ENCODE measurements at regions not wholly inside any gene's neighbourhood (a gene's known extent, or its start where the extent isn't known, plus 50 kb on each side); places are given as distances from the start of the nearest gene placed in this dataset.

GRCh38 chr11:97290464-97291041, 900.7 kb downstream of the JRKL start:
- H3K27ac ChIP-seq (ENCODE audit: low read depth in 1 of 2, low read length in 2 of 2), result no peak overlapping the region
- 49% methylated on average over 3 of the region's 3 CpGs for WGBS

DNA sequence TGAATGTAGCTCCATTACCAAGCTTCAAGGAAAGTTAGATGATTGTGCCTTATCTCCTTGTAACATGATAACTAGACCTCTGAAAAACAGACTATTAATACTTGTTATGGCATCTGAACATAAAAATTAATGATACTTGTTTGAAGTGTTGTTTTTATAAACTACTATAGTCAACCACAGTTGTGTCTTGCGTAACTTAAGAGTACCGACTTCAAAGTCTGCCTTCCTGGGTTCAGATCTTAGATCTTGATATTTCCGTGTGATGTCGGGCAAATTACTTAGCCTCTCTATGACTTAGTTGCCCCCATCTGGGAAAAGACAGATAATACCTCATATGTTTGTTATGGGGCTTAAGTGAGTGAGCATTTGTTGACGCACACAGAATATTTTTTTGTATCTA, 906.5 kb downstream of the JRKL start:
- Histone ChIP-seq H3K27me3 (ENCODE audit: control insufficient read depth in 4 of 4, insufficient read depth in 4 of 4, low read length in 3 of 4) (no peaks in the 10 kb centered on the region), H3K4me1 (ENCODE audit: control insufficient read depth in 4 of 4, insufficient read depth in 4 of 4, low read length in 3 of 4) (no peaks in the 10 kb centered on the region), H3K9me3 (ENCODE audit: control insufficient read depth in 4 of 4, low read length in 3 of 4) (no peaks in the 10 kb centered on the region), H3K4me3 (ENCODE audit: low read depth in 1 of 3, low read length in 3 of 3) (no peak overlapping the region), H3K36me3 (ENCODE audit: control insufficient read depth in 4 of 4, insufficient read depth in 3 of 4, low read depth in 1 of 4, low read length in 3 of 4) (no peaks in the 10 kb centered on the region), H3K9ac (ENCODE audit: low read depth in 1 of 2, low read length in 2 of 2) (no peak overlapping the region), H3K27ac (ENCODE audit: low read depth in 1 of 2, low read length in 2 of 2) (no peak overlapping the region)
- TF ChIP-seq YY1 (IDR thresholded peaks at IDR 0.05) (no peak), RAD21 (IDR thresholded peaks at IDR 0.05) (no peak), TAF1 (conservative IDR thresholded peaks at IDR 0.05) (no peak), NR2F2 (IDR thresholded peaks at IDR 0.05) (no peak), HNF4A (conservative IDR thresholded peaks at IDR 0.05) (no peak), JUND (IDR thresholded peaks at IDR 0.05) (no peak), SP1 (IDR thresholded peaks at IDR 0.05) (no peak), FOXA2 (IDR thresholded peaks at IDR 0.05) (no peak)
- TF ChIP-seq, protein P1, sequence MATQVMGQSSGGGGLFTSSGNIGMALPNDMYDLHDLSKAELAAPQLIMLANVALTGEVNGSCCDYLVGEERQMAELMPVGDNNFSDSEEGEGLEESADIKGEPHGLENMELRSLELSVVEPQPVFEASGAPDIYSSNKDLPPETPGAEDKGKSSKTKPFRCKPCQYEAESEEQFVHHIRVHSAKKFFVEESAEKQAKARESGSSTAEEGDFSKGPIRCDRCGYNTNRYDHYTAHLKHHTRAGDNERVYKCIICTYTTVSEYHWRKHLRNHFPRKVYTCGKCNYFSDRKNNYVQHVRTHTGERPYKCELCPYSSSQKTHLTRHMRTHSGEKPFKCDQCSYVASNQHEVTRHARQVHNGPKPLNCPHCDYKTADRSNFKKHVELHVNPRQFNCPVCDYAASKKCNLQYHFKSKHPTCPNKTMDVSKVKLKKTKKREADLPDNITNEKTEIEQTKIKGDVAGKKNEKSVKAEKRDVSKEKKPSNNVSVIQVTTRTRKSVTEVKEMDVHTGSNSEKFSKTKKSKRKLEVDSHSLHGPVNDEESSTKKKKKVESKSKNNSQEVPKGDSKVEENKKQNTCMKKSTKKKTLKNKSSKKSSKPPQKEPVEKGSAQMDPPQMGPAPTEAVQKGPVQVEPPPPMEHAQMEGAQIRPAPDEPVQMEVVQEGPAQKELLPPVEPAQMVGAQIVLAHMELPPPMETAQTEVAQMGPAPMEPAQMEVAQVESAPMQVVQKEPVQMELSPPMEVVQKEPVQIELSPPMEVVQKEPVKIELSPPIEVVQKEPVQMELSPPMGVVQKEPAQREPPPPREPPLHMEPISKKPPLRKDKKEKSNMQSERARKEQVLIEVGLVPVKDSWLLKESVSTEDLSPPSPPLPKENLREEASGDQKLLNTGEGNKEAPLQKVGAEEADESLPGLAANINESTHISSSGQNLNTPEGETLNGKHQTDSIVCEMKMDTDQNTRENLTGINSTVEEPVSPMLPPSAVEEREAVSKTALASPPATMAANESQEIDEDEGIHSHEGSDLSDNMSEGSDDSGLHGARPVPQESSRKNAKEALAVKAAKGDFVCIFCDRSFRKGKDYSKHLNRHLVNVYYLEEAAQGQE (IDR thresholded peaks at IDR 0.05), result no peak
- 75% methylated on average over 5 of the region's 5 CpGs for WGBS
- DNase-seq (ENCODE audit: low spot score), result no peak

More at GRCh38 chr11:97290464-97291041, 900.7 kb downstream of the JRKL start:
- Histone ChIP-seq H3K4me1 (ENCODE audit: control insufficient read depth in 4 of 4, insufficient read depth in 4 of 4, low read length in 3 of 4) (no peaks in the 10 kb centered on the region), H3K9ac (ENCODE audit: low read depth in 1 of 2, low read length in 2 of 2) (no peak overlapping the region), H3K4me3 (ENCODE audit: low read depth in 1 of 3, low read length in 3 of 3) (no peak overlapping the region), H3K27me3 (ENCODE audit: control insufficient read depth in 4 of 4, insufficient read depth in 4 of 4, low read length in 3 of 4) (no peaks in the 10 kb centered on the region), H3K36me3 (ENCODE audit: control insufficient read depth in 4 of 4, insufficient read depth in 3 of 4, low read depth in 1 of 4, low read length in 3 of 4) (no peaks in the 10 kb centered on the region), H3K9me3 (ENCODE audit: control insufficient read depth in 4 of 4, low read length in 3 of 4) (no peaks in the 10 kb centered on the region)
- TF ChIP-seq FOXA2 (IDR thresholded peaks at IDR 0.05) (no peak), GABPA (IDR thresholded peaks at IDR 0.05 in 1 of 2, conservative IDR thresholded peaks at IDR 0.05 in 1 of 2) (no peak), TAF1 (conservative IDR thresholded peaks at IDR 0.05) (no peak), RXRA (IDR thresholded peaks at IDR 0.05) (no peak), SP1 (IDR thresholded peaks at IDR 0.05) (no peak), NR2F2 (IDR thresholded peaks at IDR 0.05) (no peak), EGR1 (IDR thresholded peaks at IDR 0.05; ENCODE audit: low read depth in 2 of 2) (no peak), JUND (IDR thresholded peaks at IDR 0.05) (no peak), FOXA1 (IDR thresholded peaks at IDR 0.05) (no peak)
- TF ChIP-seq, protein P1 (IDR thresholded peaks at IDR 0.05), result no peak
- TF ChIP-seq, protein P2, sequence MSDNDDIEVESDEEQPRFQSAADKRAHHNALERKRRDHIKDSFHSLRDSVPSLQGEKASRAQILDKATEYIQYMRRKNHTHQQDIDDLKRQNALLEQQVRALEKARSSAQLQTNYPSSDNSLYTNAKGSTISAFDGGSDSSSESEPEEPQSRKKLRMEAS (IDR thresholded peaks at IDR 0.05), result no peak
- TF ChIP-seq, protein P3, sequence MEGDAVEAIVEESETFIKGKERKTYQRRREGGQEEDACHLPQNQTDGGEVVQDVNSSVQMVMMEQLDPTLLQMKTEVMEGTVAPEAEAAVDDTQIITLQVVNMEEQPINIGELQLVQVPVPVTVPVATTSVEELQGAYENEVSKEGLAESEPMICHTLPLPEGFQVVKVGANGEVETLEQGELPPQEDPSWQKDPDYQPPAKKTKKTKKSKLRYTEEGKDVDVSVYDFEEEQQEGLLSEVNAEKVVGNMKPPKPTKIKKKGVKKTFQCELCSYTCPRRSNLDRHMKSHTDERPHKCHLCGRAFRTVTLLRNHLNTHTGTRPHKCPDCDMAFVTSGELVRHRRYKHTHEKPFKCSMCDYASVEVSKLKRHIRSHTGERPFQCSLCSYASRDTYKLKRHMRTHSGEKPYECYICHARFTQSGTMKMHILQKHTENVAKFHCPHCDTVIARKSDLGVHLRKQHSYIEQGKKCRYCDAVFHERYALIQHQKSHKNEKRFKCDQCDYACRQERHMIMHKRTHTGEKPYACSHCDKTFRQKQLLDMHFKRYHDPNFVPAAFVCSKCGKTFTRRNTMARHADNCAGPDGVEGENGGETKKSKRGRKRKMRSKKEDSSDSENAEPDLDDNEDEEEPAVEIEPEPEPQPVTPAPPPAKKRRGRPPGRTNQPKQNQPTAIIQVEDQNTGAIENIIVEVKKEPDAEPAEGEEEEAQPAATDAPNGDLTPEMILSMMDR (IDR thresholded peaks at IDR 0.05; ENCODE audit: low read depth, low read length, missing input control), result no peak
- DNase-seq (ENCODE audit: low spot score), result no peak
